SK-N-MC (cell line): ENCODE measurements at regions not wholly inside any gene's neighbourhood (a gene's known extent, or its start where the extent isn't known, plus 50 kb on each side); places are given as distances from the start of the nearest gene placed in this dataset.

ENCODE experiments used
- DNase-seq: peaks from one replicate; pipeline ENCODE4 v3.0.0-alpha.2; 2011; ENCODE audit warnings: low read depth, low spot score
- H3K27ac ChIP-seq: fragments of 200-600 bp; sonication (generic); 2 replicates; pipeline ENCODE4 v1.5.1; 2016; ENCODE audit warnings: mixed run types
- H3K36me3 ChIP-seq: fragments of 200-600 bp; sonication (generic); 2 replicates; pipeline ENCODE4 v1.6.1; 2017; ENCODE audit warnings: antibody characterized with exemption, low read length, mixed read lengths; ENCODE audit not compliant: insufficient read depth
- H3K4me3 ChIP-seq: fragments of 200-600 bp; sonication (generic); 2 replicates; pipeline ENCODE4 v1.5.1; 2016
- H3K9ac ChIP-seq: fragments of 200-600 bp; sonication (generic); 2 replicates; pipeline ENCODE4 v1.8.0; 2017; ENCODE audit warnings: mixed run types, mixed read lengths; ENCODE audit not compliant: insufficient read length
- H3K9me3 ChIP-seq: fragments of 200-600 bp; sonication (generic); 2 replicates; pipeline ENCODE4 v1.6.1; 2017; ENCODE audit warnings: low read depth, mild to moderate bottlenecking, antibody characterized with exemption, low read length, moderate library complexity, mixed read lengths
- EZH2 ChIP-seq: fragments of 200-600 bp; sonication (generic); IDR thresholded peaks from one replicate; pipeline ENCODE4 v1.6.1; 2017; ENCODE audit warnings: antibody characterized with exemption
- FOXP2 ChIP-seq: optimal IDR thresholded peaks from 2 replicates; pipeline ENCODE3; 2011; ENCODE audit warnings: mild to moderate bottlenecking, moderate library complexity; ENCODE audit not compliant: insufficient read depth; ENCODE audit errors: extremely low read length, control extremely low read depth
- POLR2AphosphoS5 ChIP-seq: IDR thresholded peaks from 2 replicates; pipeline ENCODE4 v1.6.1; 2012; ENCODE audit warnings: mild to moderate bottlenecking, low read depth, low read length, borderline replicate concordance

DNA sequence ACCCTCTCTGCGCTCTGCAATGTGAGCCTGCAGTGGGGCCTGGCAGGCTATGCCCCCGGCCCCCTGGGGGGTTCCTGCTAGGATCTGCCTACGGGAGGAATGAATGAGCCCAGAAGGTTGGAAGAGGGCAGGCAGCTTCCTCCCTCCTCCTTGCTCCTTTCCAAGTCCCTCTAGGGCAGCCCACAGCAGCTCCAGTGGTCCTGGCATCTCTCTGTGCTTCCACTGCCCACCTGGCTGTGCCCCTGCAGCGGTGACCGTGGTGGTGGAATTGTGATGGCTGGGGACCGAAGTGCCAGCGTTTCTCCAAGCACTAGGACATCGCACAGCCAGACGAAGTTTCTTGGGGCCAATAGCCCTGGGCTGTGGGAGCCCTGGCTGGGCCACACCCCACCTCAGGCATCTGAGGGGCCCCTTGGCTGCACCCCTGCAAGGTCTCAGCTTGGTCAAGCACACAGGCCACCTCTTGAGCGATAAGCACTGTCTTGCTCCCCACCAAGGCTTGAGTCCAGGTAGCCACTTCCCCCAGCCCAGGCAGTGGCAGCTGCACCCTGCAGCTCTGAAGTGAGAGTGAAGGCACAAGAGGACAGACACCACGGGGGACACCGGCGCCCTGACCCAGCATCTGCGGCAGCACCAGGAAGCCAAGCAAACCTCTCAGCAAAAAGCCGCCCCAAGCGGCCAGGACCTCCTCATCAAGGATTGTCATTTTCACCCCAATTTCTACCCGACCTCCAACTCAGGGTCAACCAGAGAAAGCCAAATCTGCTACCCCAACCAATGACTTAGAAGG lies 346.3 kb downstream of the CTTN start:
- TF ChIP-seq EZH2 (no peak), FOXP2 (no peak), POLR2AphosphoS5 (no peak)
- Histone ChIP-seq H3K4me3 (no peak overlapping the region), H3K9me3 (no peaks in the 10 kb centered on the region), H3K9ac (no peak overlapping the region), H3K27ac (no peak overlapping the region), H3K36me3 (no peaks in the 10 kb centered on the region)
- no peak for DNase-seq

DNA sequence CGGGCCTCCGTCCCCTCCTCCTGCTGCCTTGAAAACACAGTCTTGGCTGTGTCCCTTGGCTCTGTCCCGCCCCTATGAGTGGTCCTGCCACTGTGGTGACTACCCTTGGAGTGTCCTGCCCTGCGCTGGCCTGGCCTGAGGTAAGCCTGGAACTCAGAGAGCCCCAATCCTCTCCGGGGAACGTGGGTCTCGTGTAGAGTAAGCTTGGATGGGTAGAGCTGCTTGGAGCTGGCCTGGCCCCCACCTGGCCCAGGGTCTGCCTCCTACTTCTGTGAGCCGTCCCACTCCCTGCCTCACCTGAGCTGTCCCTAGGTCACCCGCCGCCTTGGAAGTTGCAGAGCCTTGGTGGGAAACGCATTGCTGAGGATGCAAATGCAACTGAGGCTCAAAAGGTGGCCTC lies 347.1 kb downstream of the CTTN start:
- TF ChIP-seq POLR2AphosphoS5 (no peak), FOXP2 (no peak), EZH2 (no peak)
- H3K9ac ChIP-seq = no peak overlapping the region
- H3K4me3 ChIP-seq = no peak overlapping the region
- no peaks in the 10 kb centered on the region; the same call in 1 of the 2 replicates for H3K9me3 ChIP-seq
- H3K27ac ChIP-seq = no peak overlapping the region
- H3K36me3 ChIP-seq = no peaks in the 10 kb centered on the region
- no peak for DNase-seq

DNA sequence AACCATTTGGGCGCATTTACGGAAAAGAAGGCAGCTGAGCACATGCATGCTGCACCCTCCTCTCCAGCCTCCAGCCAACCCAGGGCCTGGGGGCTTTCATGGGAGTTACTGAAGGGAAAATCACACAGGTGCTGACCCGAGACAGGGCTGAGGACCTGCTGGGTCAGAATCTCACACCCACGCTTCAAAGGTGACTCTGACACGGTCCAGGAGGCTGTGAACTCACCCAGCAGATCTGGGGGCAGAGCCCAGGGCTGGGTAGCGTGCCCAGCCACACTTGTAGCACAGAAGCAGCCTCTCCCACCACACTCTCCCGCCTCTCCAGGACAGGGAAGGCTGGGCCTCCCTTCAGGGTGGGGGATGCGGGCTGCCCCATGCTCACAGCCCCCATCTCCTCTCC lies 347.6 kb downstream of the CTTN start:
- no peak overlapping the region for H3K4me3 ChIP-seq
- no peak for TF ChIP-seq FOXP2
- TF ChIP-seq POLR2AphosphoS5 = no peak
- no peak for TF ChIP-seq EZH2
- H3K27ac ChIP-seq = no peak overlapping the region
- DNase-seq = no peak
- H3K36me3 ChIP-seq = no peaks in the 10 kb centered on the region
- no peak overlapping the region for H3K9ac ChIP-seq
- H3K9me3 ChIP-seq = peaks cover 2% of the 10 kb centered on the region; the same call in 1 of the 2 replicates

DNA sequence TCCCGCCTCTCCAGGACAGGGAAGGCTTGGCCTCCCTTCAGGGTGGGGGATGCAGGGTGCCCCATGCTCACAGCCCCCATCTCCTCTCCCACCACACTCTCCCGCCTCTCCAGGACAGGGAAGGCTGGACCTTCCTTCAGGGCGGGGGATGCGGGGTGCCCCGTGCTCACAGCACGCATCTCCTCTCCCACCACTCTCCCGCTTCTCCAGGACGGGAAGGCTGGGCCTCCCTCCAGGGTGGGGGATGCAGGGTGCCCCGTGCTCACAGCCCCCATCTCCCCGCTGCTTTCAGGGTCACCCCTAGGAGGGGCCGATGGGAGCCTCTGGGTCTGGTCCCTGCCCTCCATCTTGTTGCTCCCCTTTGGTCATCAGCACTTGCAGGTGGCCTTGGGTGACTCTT lies 348.0 kb downstream of the CTTN start:
- H3K27ac ChIP-seq = no peak overlapping the region
- no peaks in the 10 kb centered on the region for H3K36me3 ChIP-seq
- H3K9ac ChIP-seq = no peak overlapping the region
- peaks cover 4% of the 10 kb centered on the region; the same call in 1 of the 2 replicates for H3K9me3 ChIP-seq
- H3K4me3 ChIP-seq = no peak overlapping the region
- no peak for TF ChIP-seq EZH2
- no peak for TF ChIP-seq POLR2AphosphoS5
- TF ChIP-seq FOXP2 = no peak
- DNase-seq = no peak

DNA sequence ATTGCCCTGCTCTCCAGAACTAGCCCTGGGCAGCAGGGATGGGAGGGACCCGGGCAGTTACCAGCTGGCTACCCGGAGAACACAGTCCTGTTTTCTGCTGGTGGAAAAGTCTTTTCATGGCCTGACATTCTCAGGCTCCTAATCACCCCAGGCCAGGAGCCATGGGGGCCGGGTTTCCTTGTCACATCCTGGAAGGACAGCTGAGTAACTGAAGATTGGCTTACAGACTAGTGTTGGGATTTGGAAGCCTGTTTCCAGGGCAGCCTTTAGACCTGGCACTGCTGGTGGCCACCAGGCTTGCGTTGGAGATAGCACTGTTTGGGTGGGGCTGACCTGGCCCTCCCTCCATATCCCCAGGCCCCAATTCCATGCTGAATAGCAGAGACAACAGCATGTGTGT lies 349.0 kb downstream of the CTTN start:
- Histone ChIP-seq H3K4me3 (no peak overlapping the region), H3K36me3 (no peaks in the 10 kb centered on the region), H3K9ac (no peak overlapping the region), H3K9me3 (peaks cover 6% of the 10 kb centered on the region; the same call in 1 of the 2 replicates), H3K27ac (no peak overlapping the region)
- no peak for DNase-seq
- TF ChIP-seq EZH2 (no peak), POLR2AphosphoS5 (no peak), FOXP2 (no peak)

GRCh38 chr11:70747921-70748320 lies 349.6 kb downstream of the CTTN start:
- no peak overlapping the region for H3K4me3 ChIP-seq
- no peak overlapping the region for H3K27ac ChIP-seq
- TF ChIP-seq EZH2 (no peak), POLR2AphosphoS5 (no peak), FOXP2 (no peak)
- H3K9me3 ChIP-seq = peaks cover 6% of the 10 kb centered on the region; the same call in 1 of the 2 replicates
- no peak for DNase-seq
- H3K36me3 ChIP-seq = no peaks in the 10 kb centered on the region
- H3K9ac ChIP-seq = no peak overlapping the region

DNA sequence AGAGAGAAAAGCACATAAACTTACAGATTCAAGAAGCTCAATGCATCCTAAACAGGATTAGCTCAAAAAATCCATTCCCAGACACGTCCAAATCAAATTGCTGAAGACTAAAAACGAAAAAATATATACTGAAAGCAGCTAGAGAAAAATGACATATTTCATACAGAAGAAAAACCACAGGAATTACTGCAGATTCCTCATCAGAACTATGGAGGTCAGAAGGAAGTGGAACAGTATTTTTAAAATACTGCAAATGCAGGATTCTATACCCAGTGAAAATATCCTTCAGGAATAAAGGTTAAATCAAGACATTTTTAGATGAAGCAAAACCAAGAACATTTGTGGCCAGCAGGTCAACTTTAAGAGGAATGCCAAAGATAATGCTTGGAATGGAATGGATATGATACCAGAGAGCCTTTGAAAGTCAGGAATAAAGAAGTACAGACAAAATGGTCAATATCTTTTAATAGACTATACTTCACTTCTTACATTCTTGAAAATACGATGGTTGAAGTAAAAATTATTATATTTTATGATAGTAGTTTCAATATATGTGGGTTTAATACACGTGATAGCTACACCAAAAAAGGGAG lies 352.9 kb downstream of the CTTN start:
- no peak overlapping the region for H3K4me3 ChIP-seq
- TF ChIP-seq FOXP2 (no peak), POLR2AphosphoS5 (no peak), EZH2 (no peak)
- H3K9me3 ChIP-seq = peaks cover 6% of the 10 kb centered on the region; the same call in 1 of the 2 replicates
- H3K9ac ChIP-seq = no peak overlapping the region
- no peak overlapping the region for H3K27ac ChIP-seq
- DNase-seq = no peak
- H3K36me3 ChIP-seq = no peaks in the 10 kb centered on the region

DNA sequence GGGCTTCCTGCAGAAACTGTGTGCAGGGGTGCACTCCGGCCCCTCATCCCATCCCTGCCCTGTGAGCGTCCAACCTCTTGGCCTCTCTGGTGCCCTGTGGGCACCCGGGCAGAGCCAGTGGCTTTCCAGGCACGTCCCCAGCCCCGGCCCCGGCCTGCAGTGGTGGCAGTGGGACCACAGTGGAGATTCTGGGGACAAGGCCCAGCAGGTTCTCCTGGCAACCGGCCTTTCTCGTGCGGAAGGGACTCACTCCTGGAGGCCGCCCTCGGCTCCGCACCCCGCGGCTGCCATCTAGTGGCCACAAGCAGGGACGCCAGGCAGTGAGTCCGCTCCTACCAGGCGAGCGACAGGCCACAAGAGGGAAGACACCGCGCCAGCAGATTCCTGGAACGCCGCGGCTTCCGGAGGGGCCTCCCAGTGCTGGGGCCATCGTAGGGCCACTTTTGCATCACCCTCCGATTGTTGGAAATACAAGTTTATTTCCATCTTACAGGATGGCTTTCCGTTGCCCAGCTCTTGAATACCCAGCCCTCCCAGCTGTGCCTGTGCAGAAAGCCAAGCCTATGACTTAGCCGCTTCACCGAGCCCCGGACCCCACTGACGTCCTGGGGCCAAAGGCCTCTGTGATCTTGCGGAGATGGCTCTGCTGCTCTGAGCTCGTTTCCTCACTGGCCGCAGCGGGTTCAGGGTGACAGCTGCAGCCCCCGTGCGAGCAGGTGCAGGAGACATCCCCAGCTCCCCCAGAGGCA lies 357.3 kb downstream of the CTTN start:
- TF ChIP-seq FOXP2 (no peak), POLR2AphosphoS5 (no peak), EZH2 (no peak)
- DNase-seq = no peak
- Histone ChIP-seq H3K4me3 (no peak overlapping the region), H3K9ac (no peak overlapping the region), H3K36me3 (no peaks in the 10 kb centered on the region), H3K27ac (no peak overlapping the region), H3K9me3 (peaks cover 6% of the 10 kb centered on the region; the same call in 1 of the 2 replicates)
